ENCODE measurements at regions not wholly inside any gene's neighbourhood (a gene's known extent, or its start where the extent isn't known, plus 50 kb on each side); places are given as distances from the start of the nearest gene placed in this dataset.

DNA sequence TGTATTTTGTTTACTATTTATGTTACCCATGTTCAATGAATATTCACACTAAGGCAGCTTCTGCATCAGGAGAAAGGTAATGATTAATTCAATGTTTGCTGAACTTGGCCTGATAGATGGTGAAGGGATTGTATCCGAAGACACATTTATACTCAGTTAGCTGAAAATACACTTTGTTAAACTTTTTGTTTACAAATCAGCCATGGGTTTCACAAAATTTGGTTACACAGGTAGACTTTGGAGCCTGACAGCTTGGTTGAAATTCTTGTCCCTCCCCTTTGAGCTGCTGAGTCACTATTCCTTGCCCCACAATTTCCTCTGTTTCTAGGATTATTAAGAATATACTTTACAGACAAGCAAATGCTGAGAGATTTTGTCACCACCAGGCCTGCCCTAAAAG is 162.6 kb downstream of the PPP1R3A start:
- ChIA-PET POLR2A (no interaction called here), CTCF (ENCODE audit: unreplicated experiment) (no interaction called here)
- Histone ChIP-seq H3K4me2 (ENCODE audit: low read length) (no peak overlapping the region), H3K4me3 (ENCODE audit: low read depth, low read length, poor library complexity, severe bottlenecking) (no peak overlapping the region), H3K79me2 (ENCODE audit: insufficient read depth, low read depth, low read length) (no peaks in the 10 kb centered on the region), H3K36me3 (ENCODE audit: insufficient read depth, low read length) (no peaks in the 10 kb centered on the region), H3K9me3 (ENCODE audit: low read length) (no peaks in the 10 kb centered on the region), H3K9me2 (ENCODE audit: insufficient read depth, low read length) (no peaks in the 10 kb centered on the region), H4K20me1 (ENCODE audit: insufficient read depth, low read length) (no peaks in the 10 kb centered on the region), H2AFZ (ENCODE audit: low read length) (no peak overlapping the region), H3K27ac (ENCODE audit: low read depth, low read length, poor library complexity, severe bottlenecking) (no peak overlapping the region), H3K4me1 (ENCODE audit: insufficient read depth, low read length, poor library complexity, severe bottlenecking) (no peaks in the 10 kb centered on the region)
- intact Hi-C loops (cut with micrococcal nuclease; ENCODE audit: unreplicated experiment): no loop called here
- DNase-seq (ENCODE audit: low spot score): no peak
- BruUV-seq (replicated peaks): no TSS peak
- TF ChIP-seq, protein P1, sequence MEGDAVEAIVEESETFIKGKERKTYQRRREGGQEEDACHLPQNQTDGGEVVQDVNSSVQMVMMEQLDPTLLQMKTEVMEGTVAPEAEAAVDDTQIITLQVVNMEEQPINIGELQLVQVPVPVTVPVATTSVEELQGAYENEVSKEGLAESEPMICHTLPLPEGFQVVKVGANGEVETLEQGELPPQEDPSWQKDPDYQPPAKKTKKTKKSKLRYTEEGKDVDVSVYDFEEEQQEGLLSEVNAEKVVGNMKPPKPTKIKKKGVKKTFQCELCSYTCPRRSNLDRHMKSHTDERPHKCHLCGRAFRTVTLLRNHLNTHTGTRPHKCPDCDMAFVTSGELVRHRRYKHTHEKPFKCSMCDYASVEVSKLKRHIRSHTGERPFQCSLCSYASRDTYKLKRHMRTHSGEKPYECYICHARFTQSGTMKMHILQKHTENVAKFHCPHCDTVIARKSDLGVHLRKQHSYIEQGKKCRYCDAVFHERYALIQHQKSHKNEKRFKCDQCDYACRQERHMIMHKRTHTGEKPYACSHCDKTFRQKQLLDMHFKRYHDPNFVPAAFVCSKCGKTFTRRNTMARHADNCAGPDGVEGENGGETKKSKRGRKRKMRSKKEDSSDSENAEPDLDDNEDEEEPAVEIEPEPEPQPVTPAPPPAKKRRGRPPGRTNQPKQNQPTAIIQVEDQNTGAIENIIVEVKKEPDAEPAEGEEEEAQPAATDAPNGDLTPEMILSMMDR (conservative IDR thresholded peaks at IDR 0.05; ENCODE audit: low read length): no peak
- no peak for TF ChIP-seq EZH2phosphoT487 (IDR thresholded peaks at IDR 0.05; ENCODE audit: borderline replicate concordance, low read depth, low read length)

DNA sequence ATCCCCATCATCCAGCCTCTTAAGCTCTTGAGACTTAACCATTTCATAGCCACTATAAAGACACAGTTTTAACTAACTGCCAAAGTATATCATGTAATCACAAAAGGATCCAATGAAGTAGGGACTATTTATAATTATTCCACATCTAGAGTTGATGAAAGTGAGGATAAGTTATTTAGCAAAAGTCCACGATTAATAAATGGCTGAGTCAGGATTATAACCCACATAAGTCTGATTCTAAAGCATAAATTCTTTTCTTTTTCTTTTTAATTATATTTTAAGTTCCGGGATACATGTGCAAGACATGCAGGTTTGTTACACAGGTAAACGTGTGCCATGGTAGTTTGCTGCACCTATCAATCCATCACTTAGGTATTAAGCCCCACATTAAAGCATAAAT is 166.1 kb downstream of the PPP1R3A start:
- no peak overlapping the region for H3K4me2 ChIP-seq (ENCODE audit: low read length)
- no peak for DNase-seq (ENCODE audit: low spot score)
- BruUV-seq (replicated peaks): no TSS peak
- H2AFZ ChIP-seq (ENCODE audit: low read length): no peak overlapping the region
- H3K4me1 ChIP-seq (ENCODE audit: insufficient read depth, low read length, poor library complexity, severe bottlenecking): no peaks in the 10 kb centered on the region
- no peak for TF ChIP-seq EZH2phosphoT487 (IDR thresholded peaks at IDR 0.05; ENCODE audit: borderline replicate concordance, low read depth, low read length)
- TF ChIP-seq, protein P1 (conservative IDR thresholded peaks at IDR 0.05; ENCODE audit: low read length): no peak
- ChIA-PET POLR2A (no interaction called here), CTCF (ENCODE audit: unreplicated experiment) (no interaction called here)
- H3K27ac ChIP-seq (ENCODE audit: low read depth, low read length, poor library complexity, severe bottlenecking): no peak overlapping the region
- H3K4me3 ChIP-seq (ENCODE audit: low read depth, low read length, poor library complexity, severe bottlenecking): no peak overlapping the region
- intact Hi-C loops (cut with micrococcal nuclease; ENCODE audit: unreplicated experiment): no loop called here
- no peaks in the 10 kb centered on the region for H4K20me1 ChIP-seq (ENCODE audit: insufficient read depth, low read length)
- no peaks in the 10 kb centered on the region for H3K79me2 ChIP-seq (ENCODE audit: insufficient read depth, low read depth, low read length)
- H3K36me3 ChIP-seq (ENCODE audit: insufficient read depth, low read length): no peaks in the 10 kb centered on the region
- no peaks in the 10 kb centered on the region for H3K9me3 ChIP-seq (ENCODE audit: low read length)
- H3K9me2 ChIP-seq (ENCODE audit: insufficient read depth, low read length): no peaks in the 10 kb centered on the region

DNA sequence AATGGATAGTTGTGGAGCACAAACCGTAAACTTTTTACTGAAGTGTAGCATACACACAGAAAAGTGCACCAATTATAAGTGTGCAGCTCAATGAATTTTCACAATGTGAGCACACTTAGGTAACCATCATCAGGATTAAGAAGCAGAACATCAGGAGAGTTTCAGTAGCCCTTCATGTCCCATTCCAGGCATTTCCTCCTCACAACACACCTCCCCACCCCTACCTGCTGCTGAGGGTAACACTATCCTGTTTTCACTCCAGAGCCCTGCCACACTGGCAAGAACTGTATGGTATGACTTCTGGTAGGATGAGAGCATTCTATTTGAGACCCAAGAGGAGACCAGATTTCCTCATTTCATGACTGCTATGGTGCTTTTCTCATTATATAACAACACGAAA is 166.5 kb downstream of the PPP1R3A start:
- Histone ChIP-seq H2AFZ (ENCODE audit: low read length) (no peak overlapping the region), H4K20me1 (ENCODE audit: insufficient read depth, low read length) (no peaks in the 10 kb centered on the region), H3K4me3 (ENCODE audit: low read depth, low read length, poor library complexity, severe bottlenecking) (no peak overlapping the region), H3K4me2 (ENCODE audit: low read length) (no peak overlapping the region), H3K9me3 (ENCODE audit: low read length) (no peaks in the 10 kb centered on the region), H3K27ac (ENCODE audit: low read depth, low read length, poor library complexity, severe bottlenecking) (no peak overlapping the region), H3K36me3 (ENCODE audit: insufficient read depth, low read length) (no peaks in the 10 kb centered on the region), H3K79me2 (ENCODE audit: insufficient read depth, low read depth, low read length) (no peaks in the 10 kb centered on the region), H3K9me2 (ENCODE audit: insufficient read depth, low read length) (no peaks in the 10 kb centered on the region), H3K4me1 (ENCODE audit: insufficient read depth, low read length, poor library complexity, severe bottlenecking) (no peaks in the 10 kb centered on the region)
- intact Hi-C loops (cut with micrococcal nuclease; ENCODE audit: unreplicated experiment): no loop called here
- DNase-seq (ENCODE audit: low spot score): no peak
- ChIA-PET POLR2A (no interaction called here), CTCF (ENCODE audit: unreplicated experiment) (no interaction called here)
- TF ChIP-seq, protein P1 (conservative IDR thresholded peaks at IDR 0.05; ENCODE audit: low read length): no peak
- TF ChIP-seq EZH2phosphoT487 (IDR thresholded peaks at IDR 0.05; ENCODE audit: borderline replicate concordance, low read depth, low read length): no peak
- no TSS peak for BruUV-seq (replicated peaks)

All from OCI-LY7 (cell line).